Activated CD4-positive, alpha-beta T cell treated with anti-CD3 and anti-CD28 coated beads for 48 hours (primary cell): ENCODE measurements at regions not wholly inside any gene's neighbourhood (a gene's known extent, or its start where the extent isn't known, plus 50 kb on each side); places are given as distances from the start of the nearest gene placed in this dataset.
"Not testable (repeated sequence)": the region's sequence is repeated elsewhere in the genome, so short reads cannot be mapped to it uniquely, and the experiment has no call there.

ENCODE experiments used
- DNase-seq: peaks from one replicate; pipeline ENCODE4 v3.0.0-alpha.2; 2020

DNA sequence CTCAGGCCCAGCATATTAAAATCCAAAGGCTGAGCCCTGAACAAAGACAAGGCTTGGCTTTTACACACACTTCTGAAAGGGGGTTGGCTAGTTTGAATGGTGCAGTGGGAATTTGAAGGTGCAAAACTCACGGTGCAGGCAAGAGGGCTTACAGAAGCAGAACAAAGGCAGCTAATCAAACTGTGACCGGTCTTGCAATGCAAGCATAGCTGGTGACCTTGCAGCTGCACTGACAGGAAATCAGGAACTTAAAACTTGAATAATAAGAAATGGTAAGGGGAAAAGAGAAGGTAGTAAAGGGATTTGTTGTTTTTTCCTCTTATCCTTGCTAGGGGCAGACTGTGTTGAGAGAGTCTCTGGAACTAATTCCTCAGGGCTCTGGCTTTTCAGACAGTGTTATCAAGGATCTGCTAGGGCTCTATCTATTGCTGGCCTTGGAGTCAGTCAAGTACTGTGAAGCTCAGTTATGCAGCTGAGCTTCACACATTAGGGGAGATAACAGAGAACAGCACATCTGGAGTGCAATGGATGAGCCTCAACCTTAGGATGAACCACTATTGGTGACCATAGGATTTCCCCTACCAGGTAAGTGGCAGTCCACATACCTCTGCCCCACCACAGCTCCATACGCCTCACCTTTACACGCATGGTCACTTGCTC lies 97.6 kb downstream of the PPIAL4G start:
- no peak for DNase-seq

- no peak for DNase-seq
Observed at GRCh38 chr1:148383966-148384365, 99.1 kb downstream of the PPIAL4G start.

DNA sequence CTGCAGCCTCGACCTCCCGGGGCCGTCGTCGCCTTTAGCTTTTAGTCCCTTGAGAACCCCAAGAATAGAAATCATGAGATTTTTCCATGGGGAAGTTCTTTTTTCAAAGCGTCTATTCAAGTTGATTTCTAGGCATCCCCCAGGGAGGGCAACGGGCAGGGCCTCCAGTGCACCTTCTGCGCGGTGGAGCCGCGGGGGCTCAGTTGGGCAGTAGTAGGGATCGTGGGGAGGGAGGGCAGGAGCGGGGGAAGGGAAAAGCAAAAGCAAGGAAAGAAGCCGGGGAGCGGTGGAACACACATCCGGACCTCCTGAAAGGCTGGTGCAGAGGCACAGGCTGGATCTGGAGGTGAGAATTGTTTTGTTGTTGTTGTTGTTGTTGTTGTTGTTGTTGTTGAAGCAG lies 103.4 kb downstream of the PPIAL4G start:
- no peak for DNase-seq

DNA sequence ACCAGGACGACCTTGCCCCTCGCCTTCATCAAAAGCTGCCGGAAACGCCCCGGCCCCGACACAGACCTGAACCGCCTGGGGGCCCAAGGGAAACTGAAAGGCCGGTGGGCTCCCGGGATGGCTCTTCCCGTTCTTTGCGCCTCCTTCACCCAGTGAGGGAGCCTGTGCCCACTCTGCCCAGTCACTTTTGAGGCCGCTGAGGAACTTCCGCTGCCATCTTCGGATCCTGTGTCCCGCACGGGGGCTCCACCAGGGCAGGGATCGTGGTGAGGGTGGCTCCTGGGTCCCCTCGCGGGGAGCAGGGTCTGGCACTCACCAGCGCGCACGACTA lies 104.0 kb downstream of the PPIAL4G start:
- DNase-seq, result no peak

GRCh38 chr1:148377992-148378391 lies 105.1 kb downstream of the PPIAL4G start:
- DNase-seq, result not testable (repeated sequence)

DNA sequence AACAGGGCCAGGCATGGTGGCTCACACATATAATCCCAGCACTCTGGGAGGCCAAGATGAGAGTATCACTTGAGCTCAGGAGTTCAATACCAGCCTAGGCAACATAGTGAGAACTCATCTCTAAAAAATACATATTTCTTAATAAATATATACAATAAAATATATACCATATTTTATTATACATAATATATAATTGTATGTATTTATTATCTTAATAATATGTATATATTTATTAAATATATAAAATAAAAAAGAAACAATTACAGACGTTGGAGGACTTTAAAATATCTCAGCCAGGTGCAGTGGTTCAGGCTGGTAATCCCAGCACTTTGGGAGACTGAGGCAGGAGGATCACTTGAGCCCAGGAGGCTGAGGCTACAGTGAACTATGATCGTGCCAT lies 106.1 kb downstream of the PPIAL4G start:
- DNase-seq, result not testable (repeated sequence)

DNA sequence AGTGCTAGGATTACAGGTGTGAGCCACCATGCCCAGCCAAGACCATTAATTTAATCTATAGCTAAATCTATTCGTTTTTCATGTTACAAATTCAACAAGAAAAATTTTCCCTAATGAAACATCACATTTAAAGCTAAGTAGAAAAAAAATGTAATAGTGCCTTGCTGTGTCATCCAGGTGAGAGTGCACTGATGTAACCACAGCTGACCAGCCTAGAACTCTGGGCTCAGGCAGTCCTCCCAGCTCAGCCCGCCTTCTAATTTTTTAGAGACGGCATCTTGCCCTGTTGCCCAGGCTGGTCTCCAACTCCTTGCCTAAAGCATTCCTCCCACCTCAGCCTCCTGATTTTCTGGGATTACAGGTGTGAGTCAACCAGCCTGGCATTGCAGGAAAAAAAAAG lies 109.0 kb downstream of the PPIAL4G start:
- no peak for DNase-seq

GRCh38 chr1:148373192-148373925 lies 109.7 kb downstream of the PPIAL4G start:
- DNase-seq, result peak; percentile 9

- peak; percentile 57 for DNase-seq
Observed at GRCh38 chr1:148372731-148373130, 110.4 kb downstream of the PPIAL4G start.

DNA sequence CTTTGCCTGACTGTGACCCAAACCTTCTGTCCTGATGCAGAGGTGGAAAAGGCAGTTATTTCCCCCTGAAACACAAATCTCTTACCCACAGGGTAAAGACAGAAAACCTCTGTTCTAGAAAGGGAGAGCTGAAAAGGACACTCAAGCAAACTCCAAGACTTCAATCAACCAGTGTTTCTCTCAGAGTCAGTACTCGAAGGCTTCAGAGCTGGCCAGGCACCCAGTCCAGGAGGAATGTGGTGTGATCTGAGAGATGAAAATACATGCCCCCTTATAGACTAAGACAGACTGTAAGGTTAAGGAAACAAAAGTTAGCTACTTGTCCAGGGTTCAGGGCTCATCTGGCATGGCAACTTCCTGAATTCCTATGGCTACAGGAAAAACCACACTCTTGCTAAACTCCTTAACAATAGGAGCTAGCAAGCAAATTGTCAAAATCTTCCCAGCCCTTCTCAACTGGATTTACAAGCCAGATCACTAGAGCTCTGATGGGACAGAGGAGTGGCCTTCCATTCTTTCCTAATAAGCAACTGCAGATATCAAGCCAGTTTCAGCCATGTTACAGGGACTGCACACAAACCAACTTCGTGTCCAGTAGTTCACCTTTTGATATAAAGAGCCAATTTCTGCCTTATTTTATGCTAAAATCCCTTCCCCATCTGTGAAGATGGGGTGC lies 110.9 kb downstream of the PPIAL4G start:
- not testable (repeated sequence) for DNase-seq

GRCh38 chr1:148371551-148371994 lies 111.5 kb downstream of the PPIAL4G start:
- DNase-seq, result peak; percentile 75

- not testable (repeated sequence) for DNase-seq
Observed at GRCh38 chr1:148370661-148371060, 112.4 kb downstream of the PPIAL4G start.

DNA sequence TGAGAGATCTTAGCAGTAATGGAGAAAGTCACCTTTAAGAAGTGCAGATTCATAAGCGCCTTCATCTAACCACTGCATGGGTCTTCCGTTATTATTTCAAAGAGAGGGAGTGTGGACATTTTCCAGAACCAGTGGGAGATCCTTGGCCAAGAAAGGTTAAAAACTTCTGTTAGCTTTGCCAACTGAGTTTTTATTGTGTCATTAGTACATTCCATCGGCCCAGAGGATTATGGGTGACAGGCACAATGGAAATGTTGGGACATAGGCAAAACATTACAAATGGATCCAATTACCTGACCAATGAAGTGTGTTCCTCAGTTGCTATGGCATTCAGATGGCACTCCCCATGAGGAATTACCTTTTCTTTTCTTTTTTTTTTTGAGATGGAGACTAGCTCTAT lies 115.5 kb downstream of the PPIAL4G start:
- DNase-seq, result no peak

DNA sequence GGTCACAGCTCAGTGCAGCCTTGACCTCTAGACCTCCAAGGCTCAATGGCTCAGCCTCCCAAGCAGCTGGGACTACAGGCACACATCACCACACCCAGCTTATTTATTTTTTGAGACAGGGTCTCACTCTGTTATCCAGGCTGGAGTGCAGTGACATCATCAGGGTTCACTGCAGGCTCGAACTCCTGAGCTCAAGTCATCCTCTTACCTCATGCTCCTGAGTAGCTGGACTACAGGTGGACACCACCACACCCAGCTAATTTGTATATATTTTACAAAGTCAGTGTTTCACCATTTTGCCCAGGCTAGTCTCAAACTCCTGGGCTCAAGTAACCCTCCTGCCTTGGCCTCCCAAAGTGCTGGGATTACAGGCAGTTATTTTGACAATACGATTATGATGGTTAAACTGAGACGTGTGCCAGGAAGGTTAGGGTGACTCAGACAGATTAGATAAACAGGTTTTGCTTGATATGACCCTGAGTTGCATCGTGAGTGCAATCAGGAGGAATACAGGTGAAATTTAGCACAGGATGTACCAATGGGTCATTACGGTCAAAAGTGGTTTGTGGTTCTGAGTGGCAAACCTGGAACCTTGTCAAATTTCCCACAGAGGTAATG lies 116.9 kb downstream of the PPIAL4G start:
- DNase-seq, result not testable (repeated sequence)

DNA sequence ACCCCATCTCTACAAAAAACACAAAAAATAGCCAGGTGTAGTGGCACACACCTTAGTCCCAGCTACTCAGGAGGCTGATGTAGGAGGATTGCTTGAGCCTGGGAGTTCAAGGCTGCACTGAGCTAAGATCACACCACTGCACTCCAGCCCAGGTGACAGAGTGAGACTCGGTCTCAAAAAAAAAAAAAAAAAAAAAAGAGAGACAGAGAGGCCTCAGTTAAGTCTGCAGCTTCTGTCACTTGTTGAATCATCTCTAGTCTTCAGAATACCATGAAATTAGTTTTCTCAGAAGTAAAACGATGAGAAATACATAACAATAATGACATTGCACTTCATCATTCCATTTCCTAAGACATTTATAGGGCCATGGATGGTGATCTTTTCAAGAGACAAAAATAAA lies 118.0 kb downstream of the PPIAL4G start:
- DNase-seq, result not testable (repeated sequence)

DNA sequence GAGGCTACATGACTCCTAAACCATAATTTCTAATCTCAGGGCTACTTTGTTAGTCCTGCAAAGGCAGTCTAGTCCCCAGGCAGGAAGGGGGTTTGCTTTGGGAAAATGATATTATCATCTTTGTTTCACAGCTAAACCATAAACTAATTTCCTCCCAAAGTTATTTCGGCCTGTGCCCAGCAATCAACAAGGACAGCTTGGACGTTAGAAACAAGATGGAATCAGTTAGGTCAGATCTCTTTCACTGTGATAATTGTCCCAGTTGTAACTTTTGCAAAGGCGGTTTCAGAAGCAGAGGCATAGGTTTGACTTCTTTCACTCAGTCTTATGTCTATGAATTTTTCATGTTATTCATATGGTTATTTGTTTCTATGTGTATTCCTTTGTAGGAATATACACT lies 119.1 kb downstream of the PPIAL4G start:
- not testable (repeated sequence) for DNase-seq

GRCh38 chr1:148363439-148363810 lies 119.7 kb downstream of the PPIAL4G start:
- DNase-seq, result peak; percentile 32

DNA sequence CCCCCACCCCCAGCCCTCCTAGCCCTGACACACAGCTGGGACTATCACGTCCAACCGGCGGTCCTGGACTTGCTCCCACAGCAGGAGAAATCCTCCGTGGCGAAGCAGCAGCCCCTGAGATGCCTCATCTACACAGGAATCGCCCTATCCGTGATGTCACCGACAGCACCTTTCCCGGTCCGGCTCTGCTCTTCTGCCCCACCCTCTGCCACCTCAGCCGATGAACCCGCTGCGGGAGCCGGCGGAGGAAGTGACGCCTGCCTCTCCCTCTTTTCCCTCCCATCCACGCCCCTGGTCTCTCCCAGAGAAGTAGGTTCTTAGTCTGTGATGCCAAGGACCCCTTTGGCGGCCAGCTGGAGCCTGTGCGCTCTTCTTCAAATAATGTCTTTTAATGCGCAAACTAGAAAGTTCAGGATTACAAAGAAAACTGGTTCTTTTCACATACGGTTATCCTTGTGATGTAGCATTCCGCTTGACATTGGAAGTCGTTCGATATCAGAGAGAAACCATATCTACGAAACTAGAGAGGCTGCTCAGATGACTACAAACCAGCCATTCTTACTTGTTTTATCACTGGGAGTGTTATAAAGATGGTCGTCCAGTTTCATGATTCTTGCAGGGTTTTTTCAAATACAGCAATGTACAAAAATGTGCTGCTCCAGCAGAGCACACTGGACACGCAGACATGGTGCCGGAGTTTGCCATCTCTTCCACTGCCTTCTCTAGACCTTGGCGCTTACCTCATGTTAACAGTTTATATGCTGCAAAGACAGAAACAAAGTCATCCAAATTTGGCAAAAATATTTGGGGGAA lies 120.3 kb downstream of the PPIAL4G start:
- peak; percentile 78 for DNase-seq

DNA sequence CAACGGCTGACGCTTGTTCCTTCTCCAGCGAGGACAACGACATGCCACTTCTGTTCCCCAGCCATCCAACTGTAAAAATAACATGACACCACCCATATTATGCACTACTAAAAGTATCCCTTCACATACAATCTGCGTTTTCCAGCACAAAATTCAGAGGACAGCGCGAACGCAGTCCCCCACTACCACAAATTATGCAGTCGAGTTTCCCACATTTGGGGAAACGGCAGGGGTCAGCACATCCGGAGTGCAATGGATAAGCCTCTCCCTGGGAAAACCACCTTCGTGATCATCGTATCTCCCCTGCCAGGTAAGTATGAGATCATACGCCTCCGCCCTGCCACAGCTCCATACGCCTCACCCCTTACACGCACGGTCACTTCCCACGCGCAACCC lies 120.9 kb downstream of the PPIAL4G start:
- DNase-seq, result peak; percentile 62

GRCh38 chr1:148361427-148362215 lies 121.5 kb downstream of the PPIAL4G start:
- DNase-seq, result peak; percentile 63

- DNase-seq, result no peak
Observed at GRCh38 chr1:148357037-148357436, 126.1 kb downstream of the PPIAL4G start.

GRCh38 chr1:148355976-148356375 lies 127.1 kb downstream of the PPIAL4G start:
- no peak for DNase-seq
